ENCODE measurements at regions not wholly inside any gene's neighbourhood (a gene's known extent, or its start where the extent isn't known, plus 50 kb on each side); places are given as distances from the start of the nearest gene placed in this dataset.
"Not testable (repeated sequence)": the region's sequence is repeated elsewhere in the genome, so short reads cannot be mapped to it uniquely, and the experiment has no call there.

DNA sequence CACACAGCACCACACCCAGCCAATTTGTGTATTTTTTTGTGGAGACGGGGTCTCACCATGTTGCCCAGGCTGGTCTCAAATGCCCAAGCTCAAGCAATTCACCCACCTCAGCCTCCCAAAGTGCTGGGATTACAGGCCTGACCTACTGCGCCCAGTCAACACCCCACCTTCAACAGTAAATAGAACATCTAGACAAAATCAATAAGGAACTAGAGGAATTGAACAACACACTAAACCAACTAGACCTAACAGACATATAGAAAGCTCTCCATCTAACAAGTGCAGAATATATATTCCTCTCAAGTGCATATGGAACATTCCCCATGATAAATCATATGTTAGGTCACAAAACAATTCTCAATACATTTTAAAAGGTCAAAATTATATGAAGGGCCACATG lies 56.6 kb upstream of the AGAP9 start:
- H3K36me3 Mint-ChIP-seq; H3K9me3 Mint-ChIP-seq; DNase-seq (ENCODE audit: low spot score in 2 of 2); ATAC-seq; H3K27ac Mint-ChIP-seq: not testable (repeated sequence)

GRCh38 chr10:47578547-47578946 lies 55.1 kb upstream of the AGAP9 start:
- not testable (repeated sequence) for H3K9me3 Mint-ChIP-seq; H3K36me3 Mint-ChIP-seq; H3K27ac Mint-ChIP-seq; DNase-seq (ENCODE audit: low spot score in 2 of 2); ATAC-seq

Data from activated naive CD4-positive, alpha-beta T cell treated with anti-CD3 and anti-CD28 coated beads, Interleukin-2, amount 50 U/mL, for 72 hours (primary cell).